GM18507 (cell line): ENCODE measurements at regions not wholly inside any gene's neighbourhood (a gene's known extent, or its start where the extent isn't known, plus 50 kb on each side); places are given as distances from the start of the nearest gene placed in this dataset.

Source experiments
- DNase-seq: peaks from one replicate; pipeline ENCODE4 v3.0.0; 2011; ENCODE audit warnings: low read depth; ENCODE audit not compliant: insufficient read length; ENCODE audit errors: extremely low spot score
- FAIRE-seq: peaks from 2 replicates; lab custom pipeline; 2011; peaks lifted over from hg19 to GRCh38; lab: Jason Lieb, UNC

GRCh38 chr2:129460299-129461198 is 518.9 kb upstream of the RAB6C start:
- no peak for FAIRE-seq
- no peak for DNase-seq

GRCh38 chr2:129462349-129462748 is 517.1 kb upstream of the RAB6C start:
- DNase-seq (no peak), FAIRE-seq (no peak)

- DNase-seq (no peak), FAIRE-seq (no peak)
These were observed 516.5 kb upstream of the RAB6C start for GRCh38 chr2:129462967-129463366.

- no peak for DNase-seq
- no peak for FAIRE-seq
These were observed 515.4 kb upstream of the RAB6C start for GRCh38 chr2:129464036-129464435.

GRCh38 chr2:129464631-129465030 is 514.8 kb upstream of the RAB6C start:
- FAIRE-seq (no peak), DNase-seq (no peak)

GRCh38 chr2:129465045-129465444 is 514.4 kb upstream of the RAB6C start:
- FAIRE-seq: no peak
- DNase-seq: no peak

GRCh38 chr2:129466389-129466788 is 513.1 kb upstream of the RAB6C start:
- DNase-seq (no peak), FAIRE-seq (no peak)

- no peak for DNase-seq
- no peak for FAIRE-seq
These were observed 512.3 kb upstream of the RAB6C start for GRCh38 chr2:129467012-129467779.

GRCh38 chr2:129467941-129468340 is 511.5 kb upstream of the RAB6C start:
- DNase-seq (no peak), FAIRE-seq (no peak)

GRCh38 chr2:129468879-129469278 is 510.6 kb upstream of the RAB6C start:
- FAIRE-seq: no peak
- no peak for DNase-seq

- FAIRE-seq: no peak
- DNase-seq: no peak
These were observed 510.1 kb upstream of the RAB6C start for GRCh38 chr2:129469389-129469788.

- DNase-seq (no peak), FAIRE-seq (no peak)
These were observed 509.6 kb upstream of the RAB6C start for GRCh38 chr2:129469871-129470270.

GRCh38 chr2:129478902-129479517 is 500.5 kb upstream of the RAB6C start:
- DNase-seq: no peak
- no peak for FAIRE-seq

GRCh38 chr2:129479892-129480291 is 499.6 kb upstream of the RAB6C start:
- no peak for FAIRE-seq
- no peak for DNase-seq

- DNase-seq: no peak
- FAIRE-seq: no peak
These were observed 498.7 kb upstream of the RAB6C start for GRCh38 chr2:129480790-129481189.

GRCh38 chr2:129481306-129482219 is 497.9 kb upstream of the RAB6C start:
- FAIRE-seq: no peak
- DNase-seq: no peak

- no peak for DNase-seq
These were observed 496.8 kb upstream of the RAB6C start for GRCh38 chr2:129482626-129483025.

GRCh38 chr2:129483366-129483765 is 496.1 kb upstream of the RAB6C start:
- FAIRE-seq (peak; percentile 46), DNase-seq (no peak)

More at GRCh38 chr2:129482626-129483025, 496.8 kb upstream of the RAB6C start:
- no peak for FAIRE-seq
